CD4-positive, alpha-beta T cell treated with Interleukin-1 beta for 1 hour (primary cell): ENCODE measurements at regions not wholly inside any gene's neighbourhood (a gene's known extent, or its start where the extent isn't known, plus 50 kb on each side); places are given as distances from the start of the nearest gene placed in this dataset.
"Not testable (repeated sequence)": the region's sequence is repeated elsewhere in the genome, so short reads cannot be mapped to it uniquely, and the experiment has no call there.

Experiments
- DNase-seq, 2 donors: peaks; one replicate each; pipeline ENCODE4 v3.0.0-alpha.2; 2020 to 2022

DNA sequence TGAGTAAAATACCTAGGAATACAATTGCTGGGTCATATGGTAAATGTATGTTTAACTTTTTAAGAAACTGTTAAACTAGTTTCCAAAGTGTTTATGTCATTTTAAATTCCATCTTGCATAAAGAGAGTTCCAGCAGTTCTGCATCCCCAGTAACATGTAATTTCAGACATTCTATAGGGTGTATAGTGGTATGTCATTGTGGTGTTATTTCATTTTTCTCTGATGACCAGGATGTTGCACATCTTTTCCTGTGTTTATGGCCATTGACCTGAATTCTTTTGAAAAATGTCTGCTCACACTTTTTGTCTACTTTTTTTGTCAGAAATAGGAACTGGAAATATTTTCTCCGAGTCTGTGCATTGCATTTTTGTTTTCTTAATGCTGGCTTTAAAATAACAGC is 128.9 kb downstream of the TMEM200A start:
- no peak for DNase-seq

DNA sequence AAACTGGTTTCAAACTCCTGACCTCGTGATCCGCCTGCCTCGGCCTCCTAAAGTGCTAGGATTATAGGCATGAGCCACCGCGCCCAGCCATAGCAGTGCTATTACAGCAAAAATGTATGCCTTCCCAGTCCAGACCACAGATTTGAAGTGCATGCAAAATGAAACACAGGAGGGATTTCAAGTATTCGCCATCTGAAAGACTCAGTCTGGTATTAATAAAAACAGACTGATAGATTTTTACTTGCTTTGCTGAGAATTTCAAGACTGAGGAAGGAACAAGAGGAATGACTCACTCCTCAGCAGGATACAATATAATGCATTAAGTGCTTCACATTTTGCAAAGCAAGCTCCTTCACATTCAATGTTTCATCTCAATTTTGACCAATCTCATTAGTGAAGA is 134.9 kb downstream of the TMEM200A start:
- no peak for DNase-seq

DNA sequence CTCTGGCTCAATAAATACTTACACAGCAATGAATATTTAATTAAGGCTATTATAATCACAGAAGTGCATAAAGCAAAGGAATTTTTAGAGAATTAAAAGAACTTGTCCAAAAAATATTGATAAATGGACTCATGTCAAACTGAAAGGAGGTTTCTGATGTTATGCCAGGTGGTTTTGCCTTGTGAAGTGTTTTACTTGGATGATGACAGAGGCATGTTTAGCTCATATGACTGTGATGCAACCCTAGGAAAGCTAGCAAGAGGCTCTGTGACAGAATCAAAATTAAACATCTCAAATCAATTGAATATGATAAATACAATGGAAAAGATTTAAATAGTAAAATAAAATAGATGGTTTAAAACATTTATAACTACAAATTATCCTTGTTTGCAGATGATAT is 137.3 kb downstream of the TMEM200A start:
- no peak for DNase-seq

DNA sequence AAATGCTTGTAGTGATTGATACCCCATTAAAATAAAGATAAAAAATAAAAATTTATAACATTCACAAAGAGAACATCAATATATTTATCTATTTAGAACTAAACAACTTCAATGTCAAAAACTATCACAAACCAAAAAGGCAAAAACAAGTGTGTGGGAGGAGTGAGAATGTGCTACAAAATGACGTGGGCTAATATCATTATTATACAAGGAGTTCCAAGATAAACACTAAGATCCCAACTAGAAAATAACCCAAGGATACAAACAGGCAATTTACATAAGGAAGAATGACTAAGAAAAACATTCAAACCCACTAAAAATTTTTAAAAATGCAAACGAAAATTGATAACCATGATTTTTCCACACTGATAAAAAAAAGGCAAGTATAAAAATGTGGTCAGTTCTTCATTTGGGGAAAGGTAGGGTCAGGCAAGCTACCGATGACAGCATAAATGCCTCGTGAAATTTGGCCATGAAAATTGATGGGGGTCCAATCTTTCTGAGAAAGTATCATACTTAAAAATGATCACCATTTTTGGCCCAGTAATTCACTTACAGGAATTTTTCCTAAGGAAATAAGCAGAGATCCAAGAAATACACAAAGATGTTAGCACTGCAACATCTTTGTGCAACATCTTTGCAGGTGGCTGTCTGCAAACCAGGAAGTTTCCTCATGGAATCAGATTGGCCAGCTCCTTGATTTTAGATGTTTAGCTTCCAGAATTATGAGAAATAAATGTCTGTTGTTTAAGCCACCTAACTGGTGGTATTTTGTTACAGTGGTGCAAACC is 140.2 kb downstream of the TMEM200A start:
- DNase-seq: no peak

DNA sequence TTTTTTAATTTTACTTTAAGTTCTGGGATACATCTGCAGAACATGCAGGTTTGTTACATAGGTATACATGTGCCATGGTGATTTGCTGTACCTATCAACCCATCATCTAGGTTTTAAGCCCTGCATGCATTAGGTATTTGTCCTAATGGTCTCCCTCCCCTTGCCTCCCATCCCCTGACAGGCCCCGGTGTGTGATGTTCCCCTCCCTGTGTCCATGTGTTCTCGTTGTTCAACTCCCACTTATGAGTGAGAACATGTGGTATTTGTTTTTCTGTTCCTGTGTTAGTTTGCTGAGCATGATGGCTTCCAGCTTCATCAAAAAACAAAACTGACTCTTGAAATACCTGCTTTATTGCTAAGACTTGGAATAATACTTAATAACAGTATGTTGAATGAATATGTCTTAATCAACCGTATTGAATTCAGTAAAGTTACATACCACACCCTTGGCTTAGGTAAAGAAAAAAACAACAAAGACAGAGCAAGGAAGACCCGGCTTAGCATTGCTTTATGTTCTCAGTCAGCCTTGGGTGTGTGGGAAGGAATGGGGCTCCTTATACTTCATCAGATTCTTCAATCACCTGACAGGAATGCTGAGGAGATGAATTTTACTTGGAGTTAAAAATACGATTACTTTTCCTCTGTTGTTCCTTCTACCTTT is 141.3 kb downstream of the TMEM200A start:
- DNase-seq: not testable (repeated sequence)

DNA sequence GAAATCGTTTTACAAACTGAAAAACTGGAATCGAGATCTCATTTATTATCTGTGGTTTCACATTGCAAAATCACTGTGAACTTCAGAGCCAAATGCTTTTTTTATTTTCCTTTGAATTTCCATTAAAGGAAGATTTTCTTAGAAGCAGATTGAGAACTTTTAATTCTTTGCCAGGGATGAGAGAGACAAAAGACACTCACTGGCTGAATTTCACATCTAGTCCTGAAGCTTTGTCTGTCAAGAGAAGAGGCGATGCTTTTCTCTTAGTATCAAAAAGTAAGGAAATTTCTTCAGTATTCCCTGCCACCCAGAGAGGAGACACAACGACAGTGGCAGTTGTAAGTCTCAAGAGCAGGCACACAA is 141.8 kb downstream of the TMEM200A start:
- DNase-seq: no peak

DNA sequence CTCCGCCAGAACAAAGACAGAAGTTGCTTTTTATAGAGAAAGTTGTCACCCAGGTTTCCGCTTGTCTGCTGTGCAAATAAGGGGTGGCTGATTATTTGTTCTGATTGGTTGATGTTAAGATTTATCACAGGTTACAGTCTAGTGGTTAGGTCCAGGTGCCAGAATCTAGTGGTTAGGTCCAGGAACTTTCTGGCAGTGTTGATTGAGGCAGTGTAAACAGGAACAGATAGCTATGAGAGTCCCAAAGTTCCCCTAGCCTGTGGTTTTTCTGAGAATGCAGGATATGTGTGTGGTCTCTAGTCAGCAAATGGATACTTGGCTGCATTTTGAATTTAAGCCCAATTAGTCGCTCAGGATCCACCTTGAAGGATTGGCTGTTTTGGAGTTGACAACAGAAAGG is 148.0 kb downstream of the TMEM200A start:
- peak; percentile 70 to 83 for DNase-seq

DNA sequence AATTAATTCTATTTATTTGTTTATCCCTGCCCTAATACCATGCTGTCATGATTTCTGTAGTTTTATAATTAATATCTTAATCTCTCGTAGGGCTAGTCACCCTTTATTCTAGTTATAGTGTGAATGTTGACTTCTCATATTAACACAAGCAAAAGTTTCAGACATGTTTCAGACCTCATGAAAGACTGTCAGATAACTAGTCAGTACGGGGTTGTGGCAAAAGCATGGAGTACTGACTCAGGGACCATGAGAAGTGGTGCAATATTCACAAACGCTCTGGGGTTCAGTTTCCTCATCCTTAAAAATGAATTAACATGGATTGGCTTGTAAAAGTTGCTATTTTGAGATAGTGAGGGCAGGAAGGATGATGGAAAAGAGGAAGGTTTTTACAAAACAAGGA is 148.9 kb downstream of the TMEM200A start:
- DNase-seq: no peak

DNA sequence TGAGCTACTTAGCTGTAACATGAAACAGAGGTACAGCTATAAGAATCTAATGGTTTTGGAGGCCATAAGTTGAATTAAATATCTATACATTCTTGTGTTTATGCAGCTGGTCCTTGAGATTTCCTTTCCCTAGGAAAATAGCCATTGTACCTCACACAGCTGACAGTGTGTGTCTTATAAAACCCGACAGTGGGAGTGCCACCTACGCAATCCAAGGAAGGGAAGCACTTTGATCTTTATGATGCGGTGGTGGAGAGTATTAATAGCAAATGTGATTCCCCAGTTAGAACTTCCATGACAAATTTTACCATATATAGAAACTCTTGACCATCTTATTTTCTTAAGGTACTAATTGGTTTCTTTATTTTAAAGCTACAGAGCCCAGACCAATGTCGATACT is 149.5 kb downstream of the TMEM200A start:
- no peak for DNase-seq

DNA sequence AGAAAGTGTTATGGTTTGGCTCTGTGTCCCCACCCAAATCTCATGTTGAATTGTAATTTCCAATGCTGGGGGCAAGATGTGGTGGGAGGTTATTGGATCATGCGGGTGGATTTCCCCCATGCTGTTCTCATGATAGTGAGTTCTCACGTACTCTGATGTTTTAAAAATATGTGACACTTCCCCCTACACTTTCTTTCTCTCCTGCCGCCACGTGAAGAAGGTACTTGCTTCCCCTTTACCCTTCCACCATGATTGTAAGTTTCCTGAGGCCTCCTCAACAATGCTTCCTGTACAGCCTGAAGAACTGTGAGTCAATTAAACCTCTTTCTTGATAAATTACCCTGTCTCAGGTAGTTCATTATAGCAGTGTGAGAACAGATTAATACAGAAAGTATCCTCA is 150.8 kb downstream of the TMEM200A start:
- DNase-seq: no peak

DNA sequence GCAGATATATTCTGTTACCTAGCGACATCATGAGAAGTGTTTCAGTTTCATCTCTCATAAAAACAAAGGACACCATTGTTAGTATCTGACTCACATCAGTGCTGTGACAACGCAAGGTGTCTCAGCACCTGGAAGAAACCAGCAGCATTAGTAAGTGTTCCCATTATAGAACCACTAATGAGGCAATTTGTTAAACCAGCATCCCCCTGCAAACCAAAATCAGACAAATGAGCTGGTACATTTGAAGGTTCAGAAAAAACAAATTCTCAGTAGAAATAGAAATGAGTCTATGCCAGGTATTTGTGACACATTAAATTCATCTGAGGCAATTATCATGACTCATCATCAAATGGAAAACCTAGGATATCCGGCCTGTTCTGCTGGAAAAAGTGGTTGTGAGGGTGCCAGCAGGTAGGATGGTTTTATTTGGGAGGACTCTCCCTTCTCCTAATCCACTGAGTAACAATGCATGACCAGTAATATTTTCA is 151.7 kb downstream of the TMEM200A start:
- peak in 1 of 2 donors; percentile 11 for DNase-seq

DNA sequence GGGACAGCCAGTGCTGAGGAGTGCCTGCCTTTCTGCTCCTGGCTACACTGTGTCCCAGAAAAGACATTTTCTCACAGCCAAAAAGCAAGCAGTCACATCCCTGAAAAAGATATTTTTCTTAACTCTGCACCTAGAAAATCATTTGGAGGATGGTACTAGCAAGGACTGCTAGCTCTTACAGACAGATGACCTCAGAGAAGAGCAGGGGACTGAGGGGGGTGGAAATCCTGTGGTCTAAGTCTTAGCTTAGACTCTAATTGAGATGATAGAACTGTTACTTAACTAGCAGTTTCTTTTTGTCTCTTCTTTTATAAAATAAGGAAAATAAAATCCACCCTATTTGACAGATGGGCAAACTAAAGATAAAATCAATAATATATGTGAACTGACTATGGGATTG is 152.8 kb downstream of the TMEM200A start:
- no peak for DNase-seq

DNA sequence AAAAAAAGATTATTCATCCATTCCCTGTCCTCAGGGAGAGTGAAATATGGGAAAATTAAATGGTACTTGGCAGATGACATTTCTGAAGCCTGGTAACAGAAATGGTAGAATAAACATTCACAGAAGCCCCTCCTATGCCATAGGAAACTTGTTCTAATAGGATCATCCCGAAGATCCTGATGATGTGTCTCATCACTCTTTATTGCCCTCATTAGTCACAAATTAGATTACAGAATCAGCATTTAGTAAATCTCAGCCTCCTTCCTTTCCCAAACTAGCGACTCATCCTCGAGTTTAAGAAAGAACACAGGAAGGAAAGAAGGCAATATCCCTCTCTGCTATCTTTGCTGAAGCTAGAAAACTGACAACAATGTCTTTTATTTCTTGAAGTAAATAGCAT is 154.4 kb downstream of the TMEM200A start:
- DNase-seq: no peak

DNA sequence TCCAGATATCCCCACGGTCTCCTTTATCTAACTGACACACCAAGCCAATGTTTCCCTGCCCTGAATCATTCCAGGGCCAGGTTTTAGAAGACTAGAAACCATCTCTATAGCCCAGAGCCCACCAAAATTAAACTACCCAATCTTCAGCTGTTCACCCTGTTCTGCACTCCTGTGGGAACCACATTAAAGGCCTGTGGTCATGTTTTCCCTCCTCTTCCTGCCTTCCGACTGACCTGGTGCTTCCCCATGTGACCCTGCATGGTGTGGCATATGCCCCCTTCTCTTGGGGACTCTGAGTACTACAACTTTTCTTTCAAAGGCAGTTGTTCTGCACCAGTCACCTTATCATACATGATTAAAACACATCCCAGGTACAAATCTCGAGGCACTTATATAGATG is 155.0 kb downstream of the TMEM200A start:
- DNase-seq: no peak

DNA sequence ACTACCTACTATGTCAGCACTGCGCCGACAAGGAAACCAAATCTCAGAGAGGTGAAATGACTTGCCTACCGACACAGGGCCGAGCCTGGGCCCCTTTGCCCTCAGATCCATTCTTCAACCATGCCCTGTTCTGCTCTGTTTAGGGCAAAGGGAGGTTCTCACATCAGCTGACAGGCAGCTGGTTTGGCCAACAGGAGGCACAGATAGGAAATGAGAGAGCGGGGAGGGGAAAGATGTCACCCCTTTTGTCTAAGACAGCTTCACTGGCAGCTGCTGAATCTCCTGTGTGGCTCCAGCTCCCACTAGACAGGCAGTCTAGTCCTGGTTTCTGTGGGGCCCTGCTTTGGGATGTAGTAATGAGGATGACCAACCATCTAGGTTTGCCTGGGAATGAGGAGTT is 158.7 kb downstream of the TMEM200A start:
- DNase-seq: peak in 1 of 2 donors; percentile 11

DNA sequence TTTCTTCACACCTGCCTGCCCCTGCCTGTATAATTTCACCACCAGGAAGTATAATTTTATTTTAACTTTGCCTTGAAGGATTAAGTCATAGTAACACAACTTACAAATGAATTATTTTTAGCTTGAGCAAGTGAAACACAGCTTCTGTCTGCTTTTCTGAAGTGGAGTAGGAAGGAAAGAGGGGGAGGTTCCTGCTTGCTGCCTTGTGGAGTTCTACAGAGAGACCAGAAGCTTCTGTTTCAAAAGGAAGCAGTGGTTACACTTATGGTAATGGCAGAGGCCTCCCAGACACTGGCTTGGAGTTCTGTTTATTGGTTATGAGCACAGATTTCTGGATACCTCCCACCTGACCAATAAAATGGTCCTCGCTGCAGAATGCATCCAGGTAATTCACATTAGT is 159.6 kb downstream of the TMEM200A start:
- peak in 1 of 2 donors; percentile 12 for DNase-seq

DNA sequence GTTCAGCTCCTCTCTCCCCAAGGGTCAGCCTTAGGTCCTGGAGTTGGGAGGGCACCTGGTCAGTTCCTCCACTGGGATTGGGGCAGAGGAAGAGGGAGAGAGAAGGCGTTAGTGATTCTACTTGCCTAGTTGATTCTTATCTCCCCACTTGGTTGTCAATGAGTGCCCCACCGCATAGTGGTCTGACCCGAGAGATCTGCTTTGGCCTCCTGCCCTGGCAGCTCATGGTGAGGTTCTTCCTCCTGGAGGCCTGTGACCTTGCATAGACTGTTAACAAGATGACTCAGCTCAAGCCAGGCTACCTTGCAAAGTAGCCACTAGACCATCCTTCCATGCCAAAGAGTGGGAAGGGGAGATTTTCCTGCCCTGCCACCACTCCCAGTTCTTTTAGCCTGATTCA is 160.6 kb downstream of the TMEM200A start:
- DNase-seq: no peak

DNA sequence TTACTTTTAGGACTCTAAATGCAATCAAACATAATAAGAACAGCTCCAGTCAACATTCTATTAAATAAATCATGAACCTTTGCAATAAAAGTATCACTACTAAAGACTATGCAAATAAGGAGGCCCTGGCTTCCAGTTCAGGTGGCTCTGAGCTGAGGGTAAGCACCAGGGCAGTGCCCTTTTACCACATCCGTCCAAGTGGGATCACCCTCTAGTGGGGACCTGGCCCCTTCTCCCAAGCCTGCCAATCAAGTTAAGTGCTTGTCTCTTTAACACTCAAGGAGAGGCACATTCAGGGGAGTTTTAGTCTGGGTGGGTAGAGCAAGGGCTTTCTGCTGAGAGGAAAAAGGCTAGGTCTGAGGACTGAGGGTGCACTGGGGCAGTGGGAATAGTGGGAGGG is 161.4 kb downstream of the TMEM200A start:
- no peak for DNase-seq

DNA sequence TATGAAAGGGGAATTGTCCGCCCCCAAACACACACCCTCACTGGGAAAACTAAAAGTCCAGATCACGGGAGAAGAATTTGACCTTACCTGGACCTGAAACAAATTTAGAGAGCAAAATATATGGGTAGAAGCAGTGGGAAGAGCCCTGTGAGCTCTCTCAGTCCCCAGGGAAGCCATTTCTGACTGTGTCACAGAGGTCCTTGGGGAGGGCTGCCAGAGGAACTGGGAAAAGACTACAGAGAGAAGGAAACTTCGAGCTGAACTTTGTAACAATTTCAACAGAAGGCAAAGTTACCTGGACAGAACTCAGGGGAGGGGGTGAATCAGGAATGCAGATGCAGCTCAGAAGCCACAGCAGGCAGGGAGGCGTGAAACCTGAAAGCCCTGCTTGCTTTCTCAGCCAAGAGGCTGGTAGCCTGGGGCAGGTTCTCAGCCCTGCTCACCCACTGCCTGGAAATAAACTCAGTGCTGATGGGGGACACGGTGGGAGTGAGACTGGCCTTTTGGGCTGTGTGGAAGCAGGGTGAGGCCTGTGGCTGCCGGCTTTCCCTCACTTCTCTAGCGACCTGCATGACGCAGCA is 163.8 kb downstream of the TMEM200A start:
- DNase-seq: no peak

DNA sequence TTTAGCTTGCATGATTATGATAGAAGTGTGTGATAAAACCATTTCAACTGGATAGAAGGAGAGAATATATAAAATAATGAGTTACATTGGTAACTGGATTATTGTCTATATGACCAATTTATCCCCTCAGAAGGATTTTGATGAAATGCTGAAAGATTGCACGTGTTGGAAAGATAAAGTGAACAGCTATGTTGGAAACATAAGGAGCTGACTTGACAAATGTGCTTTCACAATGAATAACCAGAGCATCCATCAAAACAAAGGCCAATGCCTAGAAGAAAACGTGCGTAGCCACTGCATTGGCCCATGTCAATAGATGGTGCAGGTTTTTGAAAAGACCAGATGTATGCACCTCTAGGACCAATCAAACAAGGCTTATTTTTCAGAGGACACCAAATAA is 168.8 kb downstream of the TMEM200A start:
- no peak for DNase-seq

DNA sequence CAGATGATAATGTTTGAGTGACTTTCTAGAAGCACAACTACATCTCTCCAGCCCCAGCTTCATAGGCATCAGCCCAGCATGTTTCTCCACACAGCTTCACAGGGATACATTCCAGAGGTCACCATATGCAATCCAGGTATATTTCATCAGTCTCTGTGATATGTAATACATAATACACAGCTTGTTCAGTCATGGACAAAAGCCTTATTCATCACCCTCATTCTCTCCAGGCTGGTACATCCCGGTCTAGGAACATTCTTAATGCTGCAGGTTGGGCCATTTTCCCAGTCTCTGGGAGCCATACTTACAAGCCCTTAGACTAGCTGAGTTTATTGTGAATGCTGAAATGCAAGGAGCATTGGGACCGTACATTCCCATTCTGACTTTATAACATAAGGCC is 169.4 kb downstream of the TMEM200A start:
- DNase-seq: no peak

DNA sequence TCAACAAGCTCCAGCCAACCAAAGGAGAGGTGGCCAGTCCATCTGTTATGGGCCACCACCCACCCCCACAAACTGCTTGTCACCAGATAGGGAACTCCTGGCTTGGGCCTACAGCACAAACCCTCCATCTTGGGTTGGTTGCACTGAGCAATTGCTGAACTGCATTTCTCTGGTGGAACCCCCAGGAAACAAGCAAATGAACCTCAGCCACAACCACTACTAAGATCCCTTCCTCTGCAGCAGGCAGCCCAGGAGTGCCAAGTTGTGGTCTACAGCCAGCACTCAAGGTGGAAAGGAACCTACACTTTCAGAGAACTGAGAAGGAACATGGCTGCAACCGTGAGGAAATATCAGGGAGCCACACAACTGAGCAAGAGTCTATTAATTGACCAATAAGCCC is 171.6 kb downstream of the TMEM200A start:
- DNase-seq: no peak

DNA sequence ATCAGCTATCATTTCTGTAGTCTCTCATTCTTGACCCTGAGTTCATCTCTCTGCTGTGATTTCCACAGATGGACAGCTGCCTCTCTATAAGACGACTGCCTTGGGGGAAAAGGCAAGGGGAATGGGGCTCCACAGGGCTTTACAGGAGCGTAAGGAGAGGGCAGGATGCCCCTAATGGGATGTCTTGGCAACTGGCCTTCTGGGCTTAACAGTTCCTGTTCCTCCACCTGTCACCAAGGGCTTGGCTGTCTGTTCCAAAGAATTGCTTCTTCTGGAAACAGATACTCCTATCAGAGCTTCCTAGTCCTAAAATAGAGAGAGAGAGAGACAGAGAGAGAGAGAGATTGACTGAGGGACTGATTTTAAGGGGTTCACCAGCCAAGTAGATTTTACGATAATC is 181.9 kb downstream of the TMEM200A start:
- no peak for DNase-seq

DNA sequence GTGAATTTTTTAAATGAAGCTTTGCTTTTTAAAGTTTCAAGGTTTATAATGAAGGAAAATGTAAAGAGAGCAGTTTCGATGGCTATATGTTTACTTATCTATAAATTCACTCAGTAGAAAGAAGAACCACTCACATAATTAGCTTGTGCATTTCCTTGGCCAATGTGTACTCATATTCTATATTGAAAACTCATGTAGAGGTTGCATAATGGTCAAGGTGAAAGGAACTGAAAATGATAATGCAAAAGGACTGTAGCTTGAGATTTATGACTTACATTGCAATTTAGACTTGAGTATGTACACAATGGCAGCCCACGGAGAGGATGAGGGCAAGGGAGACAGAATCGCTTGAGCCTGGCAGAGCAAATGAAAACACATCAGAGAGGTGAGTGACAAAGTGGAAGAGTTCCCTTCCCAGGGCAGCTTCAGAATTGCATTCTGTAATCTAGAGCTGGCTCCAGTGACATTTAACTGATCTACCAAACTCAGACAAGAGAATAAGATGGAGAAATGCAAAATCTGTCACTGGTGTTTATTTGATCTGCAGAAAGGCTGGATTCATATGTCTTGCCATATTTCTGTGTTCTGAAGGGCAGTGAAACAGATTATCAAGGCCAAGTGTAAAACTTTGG is 191.8 kb downstream of the TMEM200A start:
- no peak for DNase-seq
